Omental fat pad (tissue), 3 donors: ENCODE measurements at regions not wholly inside any gene's neighbourhood (a gene's known extent, or its start where the extent isn't known, plus 50 kb on each side); places are given as distances from the start of the nearest gene placed in this dataset.

Experiments used
- ATAC-seq: fragments of 150-250 bp; one replicate; pipeline ENCODE4 v1.9.1; 2016; ENCODE audit warnings: mild to moderate bottlenecking, moderate library complexity; ENCODE audit not compliant: low FRiP score
- DNase-seq: peaks from one replicate; pipeline ENCODE4 v3.0.0-alpha.2; 2019; ENCODE audit warnings: low spot score
- TF ChIP-seq, protein P1 (sequence below), 3 donors: fragments of 450-650 bp; IDR thresholded peaks; one replicate each; pipeline ENCODE4 v1.5.1; 2016 to 2017; ENCODE audit warnings: antibody characterized with exemption in 3 of 3, mild to moderate bottlenecking in 3 of 3, moderate library complexity in 2 of 3

DNA sequence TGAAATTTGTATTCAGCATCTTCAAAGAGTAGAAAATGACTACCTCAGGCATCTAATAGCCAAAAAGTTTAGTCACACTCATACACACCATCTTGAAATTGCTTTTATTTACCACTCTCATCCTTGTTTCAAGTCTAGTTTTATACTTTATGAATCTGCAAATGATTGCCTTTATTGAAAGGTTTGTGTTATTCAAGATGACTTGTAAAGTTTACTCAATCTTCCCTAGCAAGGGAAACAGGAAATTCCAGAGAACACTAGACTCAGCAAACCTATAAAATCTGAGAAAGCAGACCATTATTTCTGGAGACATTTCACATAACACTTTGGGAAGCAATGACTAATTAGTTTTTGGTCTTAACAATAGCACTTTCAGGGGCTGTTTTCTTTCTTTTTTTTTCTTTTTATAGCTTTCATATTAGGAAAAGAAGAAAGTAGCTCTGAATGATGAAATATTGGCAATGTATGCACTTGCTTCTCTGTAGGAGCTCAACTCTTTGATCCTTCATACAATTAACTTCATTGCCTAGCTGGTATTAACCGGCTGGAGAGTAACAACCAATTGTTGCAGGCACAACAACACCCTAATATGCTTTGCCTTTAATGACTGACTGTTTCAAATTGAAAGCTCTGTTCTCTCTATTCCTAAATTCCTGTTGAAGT lies 68.9 kb upstream of the HDAC9 start:
- no peak for DNase-seq
- TF ChIP-seq, protein P1, sequence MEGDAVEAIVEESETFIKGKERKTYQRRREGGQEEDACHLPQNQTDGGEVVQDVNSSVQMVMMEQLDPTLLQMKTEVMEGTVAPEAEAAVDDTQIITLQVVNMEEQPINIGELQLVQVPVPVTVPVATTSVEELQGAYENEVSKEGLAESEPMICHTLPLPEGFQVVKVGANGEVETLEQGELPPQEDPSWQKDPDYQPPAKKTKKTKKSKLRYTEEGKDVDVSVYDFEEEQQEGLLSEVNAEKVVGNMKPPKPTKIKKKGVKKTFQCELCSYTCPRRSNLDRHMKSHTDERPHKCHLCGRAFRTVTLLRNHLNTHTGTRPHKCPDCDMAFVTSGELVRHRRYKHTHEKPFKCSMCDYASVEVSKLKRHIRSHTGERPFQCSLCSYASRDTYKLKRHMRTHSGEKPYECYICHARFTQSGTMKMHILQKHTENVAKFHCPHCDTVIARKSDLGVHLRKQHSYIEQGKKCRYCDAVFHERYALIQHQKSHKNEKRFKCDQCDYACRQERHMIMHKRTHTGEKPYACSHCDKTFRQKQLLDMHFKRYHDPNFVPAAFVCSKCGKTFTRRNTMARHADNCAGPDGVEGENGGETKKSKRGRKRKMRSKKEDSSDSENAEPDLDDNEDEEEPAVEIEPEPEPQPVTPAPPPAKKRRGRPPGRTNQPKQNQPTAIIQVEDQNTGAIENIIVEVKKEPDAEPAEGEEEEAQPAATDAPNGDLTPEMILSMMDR (IDR thresholded peaks at IDR 0.05): no peak
- no peak for ATAC-seq

GRCh38 chr7:18429547-18429946 lies 66.0 kb upstream of the HDAC9 start:
- ATAC-seq (no peak), DNase-seq (no peak)
- TF ChIP-seq, protein P1 (IDR thresholded peaks at IDR 0.05): no peak

DNA sequence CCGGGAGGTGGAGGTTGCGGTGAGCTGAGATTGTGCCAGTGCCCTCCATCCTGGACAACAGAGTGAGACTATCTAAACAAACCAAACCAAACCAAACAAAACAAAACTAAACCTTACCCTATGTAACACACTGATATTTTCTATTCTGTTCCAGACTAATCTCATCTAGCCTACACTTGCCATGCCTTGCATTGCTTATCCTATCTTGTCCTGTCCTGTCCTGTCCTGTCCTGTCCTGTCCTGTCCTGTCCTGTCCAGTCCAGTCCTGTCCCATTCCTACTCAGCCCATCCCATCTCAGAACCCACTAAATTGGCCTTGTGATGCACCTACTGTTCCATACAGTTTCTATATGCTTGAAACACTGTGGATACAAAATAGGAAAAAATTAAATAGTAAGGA lies 64.7 kb upstream of the HDAC9 start:
- TF ChIP-seq, protein P1 (IDR thresholded peaks at IDR 0.05): no peak
- DNase-seq: no peak
- ATAC-seq: no peak

- no peak for ATAC-seq
- TF ChIP-seq, protein P1 (IDR thresholded peaks at IDR 0.05): no peak
These were observed 61.4 kb upstream of the HDAC9 start for GRCh38 chr7:18434171-18434570.

GRCh38 chr7:18437101-18437500 lies 58.4 kb upstream of the HDAC9 start:
- TF ChIP-seq, protein P1 (IDR thresholded peaks at IDR 0.05): no peak
- ATAC-seq: no peak
- no peak for DNase-seq

More at GRCh38 chr7:18434171-18434570, 61.4 kb upstream of the HDAC9 start:
- DNase-seq: no peak

DNA sequence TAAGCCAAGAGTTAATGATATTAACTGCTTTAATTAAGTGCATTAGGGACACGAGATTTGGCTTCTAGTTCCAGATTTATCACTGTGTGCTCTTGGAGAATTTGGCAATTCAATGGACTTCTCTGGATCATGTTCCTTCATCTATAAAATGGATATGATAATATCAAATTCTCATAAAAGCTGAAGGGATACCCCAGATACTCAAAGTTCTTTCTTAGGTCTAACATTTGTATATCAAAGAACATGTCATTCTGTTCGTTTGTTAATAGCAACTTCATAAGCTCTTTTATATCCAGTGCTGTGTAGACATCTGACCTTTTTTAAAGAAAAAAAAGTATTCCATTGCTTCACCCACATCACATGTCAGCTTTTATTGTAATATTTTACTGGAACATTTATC lies 54.6 kb upstream of the HDAC9 start:
- ATAC-seq: no peak
- DNase-seq: no peak
- TF ChIP-seq, protein P1 (IDR thresholded peaks at IDR 0.05): no peak

GRCh38 chr7:18444826-18445225 lies 50.7 kb upstream of the HDAC9 start:
- DNase-seq: no peak
- TF ChIP-seq, protein P1 (IDR thresholded peaks at IDR 0.05): no peak
- ATAC-seq: no peak
